Right lobe of liver (tissue), 4 donors: ENCODE measurements at regions not wholly inside any gene's neighbourhood (a gene's known extent, or its start where the extent isn't known, plus 50 kb on each side); places are given as distances from the start of the nearest gene placed in this dataset.

Experiments used
- CTCF ChIP-seq, 4 donors: fragments of 200-600 bp in 3 of 4; fragments of 450-650 bp in 1 of 4; IDR thresholded peaks; one replicate each; pipeline versions ENCODE4 v1.5.1 to v1.8.0; 2016 to 2022; ENCODE audit warnings: antibody characterized with exemption in 4 of 4, mild to moderate bottlenecking in 2 of 4
- POLR2A ChIP-seq: fragments of 450-650 bp; IDR thresholded peaks from one replicate; pipeline ENCODE4 v1.6.1; 2017; ENCODE audit warnings: antibody characterized with exemption, mild to moderate bottlenecking
- donor health status: DM: no; HTN: no; CAD: no.
- donor health status: DM: no; HTN: no; CAD: no.
- donor health status: DM: no; HTN: yes; CAD: no.

GRCh38 chr12:4969405-4969804, 59.7 kb downstream of the KCNA1 start:
- TF ChIP-seq CTCF (IDR thresholded peaks at IDR 0.05): no peak
- TF ChIP-seq POLR2A: no peak
